ENCODE measurements at regions not wholly inside any gene's neighbourhood (a gene's known extent, or its start where the extent isn't known, plus 50 kb on each side); places are given as distances from the start of the nearest gene placed in this dataset.

DNA sequence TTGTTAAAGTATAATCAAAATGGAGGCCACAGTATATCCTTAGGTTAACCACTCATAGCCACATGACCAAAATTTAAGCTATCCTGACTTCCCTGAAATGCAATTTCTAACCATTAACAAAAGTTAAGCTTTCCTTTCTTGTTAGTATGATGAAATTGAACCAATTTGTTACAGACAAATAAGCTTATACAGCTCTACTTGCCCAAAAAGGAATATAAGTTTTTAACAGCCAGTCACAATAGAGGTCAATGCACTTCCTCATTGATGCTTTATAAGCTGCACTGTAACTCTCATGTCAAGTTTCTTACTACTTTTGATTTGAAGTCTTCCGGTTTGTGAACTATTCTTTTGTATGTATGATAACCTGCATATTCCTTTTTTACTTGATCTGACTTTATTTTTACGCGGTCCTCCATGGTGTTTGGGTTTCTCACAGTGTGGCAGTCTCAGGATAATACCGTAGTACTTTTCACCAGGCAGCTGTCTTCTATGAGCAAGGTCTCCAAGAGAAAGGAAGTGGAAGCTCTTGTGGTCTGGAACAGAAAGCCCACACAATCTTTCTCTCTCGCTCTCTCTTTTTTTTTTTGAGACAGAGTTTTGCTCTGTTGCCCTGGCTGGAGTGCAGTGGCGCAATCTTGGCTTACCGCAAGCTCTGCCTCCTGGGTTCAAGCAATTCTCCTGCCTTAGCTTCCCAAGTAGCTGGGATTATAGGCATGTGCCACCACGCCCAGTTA lies 331.6 kb downstream of the SRGAP2C start:
- TF ChIP-seq CTCF (IDR thresholded peaks at IDR 0.05) (no peak), POLR2A (IDR thresholded peaks at IDR 0.05) (no peak)

Measured in prostate gland (tissue), 2 donors.